Suprapubic skin (tissue), 4 donors: ENCODE measurements at regions not wholly inside any gene's neighbourhood (a gene's known extent, or its start where the extent isn't known, plus 50 kb on each side); places are given as distances from the start of the nearest gene placed in this dataset.
"Not testable (repeated sequence)": the region's sequence is repeated elsewhere in the genome, so short reads cannot be mapped to it uniquely, and the experiment has no call there.

Experiments
- DNase-seq, 2 donors: peaks; one replicate each; pipeline ENCODE4 v3.0.0-alpha.2; 2019; ENCODE audit warnings: low spot score in 2 of 2
- H3K27ac ChIP-seq: fragments of 200-600 bp; sonication (generic); one replicate; pipeline ENCODE4 v1.5.1; 2019
- H3K27me3 ChIP-seq: fragments of 200-600 bp; sonication (generic); one replicate; pipeline ENCODE4 v1.5.1; 2019
- H3K36me3 ChIP-seq: fragments of 200-600 bp; sonication (generic); one replicate; pipeline ENCODE4 v1.5.1; 2019
- H3K4me1 ChIP-seq: fragments of 200-600 bp; sonication (generic); one replicate; pipeline ENCODE4 v1.5.1; 2019
- H3K4me3 ChIP-seq: fragments of 200-600 bp; sonication (generic); one replicate; pipeline ENCODE4 v1.5.1; 2019; ENCODE audit warnings: mild to moderate bottlenecking
- H3K9me3 ChIP-seq: fragments of 200-600 bp; sonication (generic); one replicate; pipeline ENCODE4 v1.5.1; 2019
- EP300 ChIP-seq: sonication (generic); formaldehyde crosslinking; IDR thresholded peaks from one replicate; pipeline ENCODE4 v1.6.1; 2017; ENCODE audit warnings: antibody characterized with exemption
- POLR2A ChIP-seq, 2 donors: fragments of 450-650 bp; IDR thresholded peaks; one replicate each; pipeline ENCODE4 v1.6.1; 2017; ENCODE audit warnings: antibody characterized with exemption in 2 of 2, mild to moderate bottlenecking in 2 of 2, moderate library complexity in 2 of 2
- POLR2AphosphoS5 ChIP-seq, 3 donors: sonication (generic); formaldehyde crosslinking; IDR thresholded peaks; one replicate each; pipeline ENCODE4 v1.6.1; 2017; ENCODE audit warnings: antibody characterized with exemption in 3 of 3
- WGBS: methylation state at CpG from one replicate; pipeline ENCODE4 v1.1.5; 2018; 5-methylcytosine and 5-hydroxymethylcytosine counted together
- TF ChIP-seq, protein P1 (sequence below), 2 donors: fragments of 200-600 bp in 1 of 2; fragments of 450-650 bp in 1 of 2; sonication (generic) in 1 of 2; IDR thresholded peaks; one replicate each; pipeline ENCODE4 v1.5.1; 2016 to 2019; ENCODE audit warnings: antibody characterized with exemption in 2 of 2, mild to moderate bottlenecking in 1 of 2, moderate library complexity in 1 of 2

DNA sequence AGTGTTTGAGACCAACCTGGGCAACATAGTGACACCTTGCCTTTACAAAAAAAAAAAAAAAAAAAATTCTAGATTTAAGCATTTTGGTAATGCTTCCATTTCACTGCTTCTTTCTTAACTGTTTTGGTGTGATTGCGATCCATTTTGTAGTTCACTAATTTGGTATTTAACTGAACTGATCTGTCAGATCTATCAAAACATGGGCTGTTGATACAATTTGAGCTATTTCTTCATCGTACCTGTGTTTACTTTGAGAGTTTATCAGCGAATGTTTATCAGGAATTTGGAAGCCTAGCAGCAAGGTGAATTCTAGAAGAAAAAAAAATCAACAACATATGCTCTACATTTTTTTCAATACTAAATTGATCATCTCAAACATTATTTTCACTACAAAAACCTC is 864.9 kb upstream of the WWC1 start:
- Histone ChIP-seq H3K36me3 (no peaks in the 10 kb centered on the region), H3K4me1 (no peaks in the 10 kb centered on the region), H3K27me3 (no peaks in the 10 kb centered on the region), H3K9me3 (no peaks in the 10 kb centered on the region), H3K4me3 (no peak overlapping the region), H3K27ac (no peak overlapping the region)
- 84% methylated on average over 3 of the region's 3 CpGs for WGBS
- TF ChIP-seq EP300: no peak
- TF ChIP-seq, protein P1, sequence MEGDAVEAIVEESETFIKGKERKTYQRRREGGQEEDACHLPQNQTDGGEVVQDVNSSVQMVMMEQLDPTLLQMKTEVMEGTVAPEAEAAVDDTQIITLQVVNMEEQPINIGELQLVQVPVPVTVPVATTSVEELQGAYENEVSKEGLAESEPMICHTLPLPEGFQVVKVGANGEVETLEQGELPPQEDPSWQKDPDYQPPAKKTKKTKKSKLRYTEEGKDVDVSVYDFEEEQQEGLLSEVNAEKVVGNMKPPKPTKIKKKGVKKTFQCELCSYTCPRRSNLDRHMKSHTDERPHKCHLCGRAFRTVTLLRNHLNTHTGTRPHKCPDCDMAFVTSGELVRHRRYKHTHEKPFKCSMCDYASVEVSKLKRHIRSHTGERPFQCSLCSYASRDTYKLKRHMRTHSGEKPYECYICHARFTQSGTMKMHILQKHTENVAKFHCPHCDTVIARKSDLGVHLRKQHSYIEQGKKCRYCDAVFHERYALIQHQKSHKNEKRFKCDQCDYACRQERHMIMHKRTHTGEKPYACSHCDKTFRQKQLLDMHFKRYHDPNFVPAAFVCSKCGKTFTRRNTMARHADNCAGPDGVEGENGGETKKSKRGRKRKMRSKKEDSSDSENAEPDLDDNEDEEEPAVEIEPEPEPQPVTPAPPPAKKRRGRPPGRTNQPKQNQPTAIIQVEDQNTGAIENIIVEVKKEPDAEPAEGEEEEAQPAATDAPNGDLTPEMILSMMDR (IDR thresholded peaks at IDR 0.05): no peak
- TF ChIP-seq POLR2A (IDR thresholded peaks at IDR 0.05): no peak
- TF ChIP-seq POLR2AphosphoS5 (IDR thresholded peaks at IDR 0.05): no peak
- DNase-seq: no peak

DNA sequence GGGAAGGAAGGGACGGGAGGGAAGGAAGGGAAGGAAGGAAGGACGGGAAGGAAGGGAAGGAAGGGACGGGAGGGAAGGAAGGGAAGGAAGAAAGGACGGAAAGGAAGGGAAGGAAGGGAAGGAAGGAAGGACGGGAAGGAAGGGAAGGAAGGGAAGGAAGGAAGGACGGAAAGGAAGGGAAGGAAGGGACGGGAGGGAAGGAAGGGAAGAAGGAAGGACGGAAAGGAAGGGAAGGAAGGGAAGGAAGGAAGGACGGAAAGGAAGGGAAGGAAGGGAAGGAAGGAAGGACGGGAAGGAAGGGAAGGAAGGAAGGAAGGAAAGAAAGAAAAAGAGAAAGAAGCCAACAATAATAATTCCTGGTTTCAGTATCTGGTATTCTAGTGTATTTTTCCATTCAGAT is 863.8 kb upstream of the WWC1 start:
- H3K27me3 ChIP-seq, H3K27ac ChIP-seq, DNase-seq, H3K9me3 ChIP-seq, H3K4me3 ChIP-seq, H3K36me3 ChIP-seq, H3K4me1 ChIP-seq: not testable (repeated sequence)
- 94% methylated on average over 10 of the region's 10 CpGs for WGBS

DNA sequence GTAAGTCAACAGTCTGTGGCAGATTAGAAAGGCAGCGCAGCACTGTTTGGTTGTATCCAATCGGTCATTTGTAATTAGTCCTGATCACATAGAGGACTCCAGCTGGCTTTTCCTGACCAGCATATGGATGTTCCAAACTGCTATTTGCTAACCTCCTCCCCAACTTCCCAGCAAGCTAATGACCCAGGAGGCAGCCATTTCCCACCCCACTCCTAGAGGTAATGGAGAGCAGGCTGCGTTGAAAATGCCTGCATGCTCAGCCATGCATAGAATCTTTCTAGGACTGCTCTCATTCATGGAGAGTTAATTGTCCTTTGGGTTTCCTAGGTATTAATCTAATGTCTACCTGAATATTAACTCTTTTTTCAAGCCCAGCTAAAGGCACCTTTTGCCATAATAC is 850.6 kb upstream of the WWC1 start:
- Histone ChIP-seq H3K27me3 (no peaks in the 10 kb centered on the region), H3K27ac (no peak overlapping the region), H3K4me1 (no peaks in the 10 kb centered on the region), H3K9me3 (no peaks in the 10 kb centered on the region), H3K4me3 (no peak overlapping the region), H3K36me3 (no peaks in the 10 kb centered on the region)
- no peak for TF ChIP-seq POLR2AphosphoS5 (IDR thresholded peaks at IDR 0.05)
- TF ChIP-seq EP300: no peak
- TF ChIP-seq POLR2A (IDR thresholded peaks at IDR 0.05): no peak
- TF ChIP-seq, protein P1 (IDR thresholded peaks at IDR 0.05): no peak
- no peak for DNase-seq
- 61% methylated on average over 3 of the region's 3 CpGs for WGBS

DNA sequence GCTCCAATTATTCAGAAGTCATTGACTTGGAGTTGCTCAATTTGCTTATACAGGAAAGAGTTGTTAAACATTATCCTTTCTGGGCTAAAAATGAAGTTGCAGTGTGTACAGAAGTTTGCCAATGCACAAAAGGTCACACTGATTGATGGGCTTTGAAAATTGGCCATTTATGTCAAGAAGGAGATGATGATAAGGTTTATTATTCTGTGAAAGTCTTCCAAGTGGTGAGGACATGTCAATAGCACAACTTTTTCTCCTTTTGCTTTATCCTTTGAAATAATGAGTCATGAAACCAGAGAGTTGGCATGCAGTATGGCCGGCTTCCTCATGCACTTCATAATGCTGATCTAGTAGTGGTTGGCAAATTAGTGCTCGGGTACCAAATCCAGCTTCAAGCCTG is 848.5 kb upstream of the WWC1 start:
- Histone ChIP-seq H3K27me3 (no peaks in the 10 kb centered on the region), H3K27ac (no peak overlapping the region), H3K9me3 (no peaks in the 10 kb centered on the region), H3K4me3 (no peak overlapping the region), H3K36me3 (no peaks in the 10 kb centered on the region), H3K4me1 (no peaks in the 10 kb centered on the region)
- no peak for TF ChIP-seq POLR2AphosphoS5 (IDR thresholded peaks at IDR 0.05)
- DNase-seq: no peak
- 83% methylated on average over 2 of the region's 2 CpGs for WGBS

- Histone ChIP-seq H3K27ac (no peak overlapping the region), H3K9me3 (no peaks in the 10 kb centered on the region), H3K4me1 (no peaks in the 10 kb centered on the region), H3K27me3 (no peaks in the 10 kb centered on the region), H3K36me3 (no peaks in the 10 kb centered on the region), H3K4me3 (no peak overlapping the region)
- WGBS: 55% methylated on average over 8 of the region's 8 CpGs
- TF ChIP-seq, protein P1 (IDR thresholded peaks at IDR 0.05): no peak
- no peak for TF ChIP-seq EP300
- TF ChIP-seq POLR2AphosphoS5 (IDR thresholded peaks at IDR 0.05): no peak
- no peak for TF ChIP-seq POLR2A (IDR thresholded peaks at IDR 0.05)
- no peak for DNase-seq
These were observed 843.7 kb upstream of the WWC1 start for GRCh38 chr5:167447466-167448375.

DNA sequence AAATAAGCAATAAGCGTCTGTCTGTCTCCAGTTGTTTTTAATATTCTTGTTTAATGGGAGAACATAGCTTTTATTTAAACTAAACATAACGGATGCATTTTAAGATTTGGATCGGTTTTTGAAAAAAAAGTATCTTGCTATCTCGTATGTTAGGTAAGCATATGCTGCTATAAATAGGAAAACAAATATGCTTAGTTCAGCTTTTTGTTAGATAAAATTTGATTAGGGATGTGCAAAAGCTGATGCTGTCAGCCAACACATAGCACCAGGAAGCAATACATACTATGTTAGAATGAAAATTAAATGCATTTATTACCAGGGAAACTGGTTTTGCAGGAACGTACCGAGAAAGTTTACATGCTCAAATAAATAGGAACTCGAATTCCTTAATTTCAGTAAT is 843.1 kb upstream of the WWC1 start:
- WGBS: 37% methylated on average over 7 of the region's 7 CpGs
- H3K9me3 ChIP-seq: no peaks in the 10 kb centered on the region
- no peaks in the 10 kb centered on the region for H3K36me3 ChIP-seq
- H3K27ac ChIP-seq: no peak overlapping the region
- no peaks in the 10 kb centered on the region for H3K4me1 ChIP-seq
- DNase-seq: no peak
- no peak overlapping the region for H3K4me3 ChIP-seq
- H3K27me3 ChIP-seq: no peaks in the 10 kb centered on the region
- TF ChIP-seq POLR2AphosphoS5 (IDR thresholded peaks at IDR 0.05) (no peak), EP300 (no peak), POLR2A (IDR thresholded peaks at IDR 0.05) (no peak)
- TF ChIP-seq, protein P1 (IDR thresholded peaks at IDR 0.05): no peak
